Natural killer cell (primary cell): ENCODE measurements at regions not wholly inside any gene's neighbourhood (a gene's known extent, or its start where the extent isn't known, plus 50 kb on each side); places are given as distances from the start of the nearest gene placed in this dataset.
"Not testable (repeated sequence)": the region's sequence is repeated elsewhere in the genome, so short reads cannot be mapped to it uniquely, and the experiment has no call there.

Experiments used
- ATAC-seq, 3 donors: fragments of 150-1000 bp in 2 of 3; fragments of 200-7000 bp in 1 of 3; cut with Tn5 transposase; 1 replicate in 1 of 3; 2 replicates in 2 of 3; pipeline ENCODE4 v1.10.0; 2021; ENCODE audit warnings: mild to moderate bottlenecking in 2 of 3, moderate library complexity in 2 of 3
- DNase-seq, 2 donors: peaks; one replicate each; pipeline versions ENCODE4 v3.0.0 to v3.0.0-alpha.2; 2013 to 2021; ENCODE audit warnings: mixed read lengths in 1 of 2
- H3K27ac ChIP-seq: one replicate; pipeline ENCODE4 v1.5.1; 2013; ENCODE audit warnings: mild to moderate bottlenecking, low read length
- H3K27me3 ChIP-seq: one replicate; pipeline ENCODE4 v1.6.1; 2013; ENCODE audit warnings: low read length; ENCODE audit not compliant: control insufficient read depth, insufficient read depth
- H3K36me3 ChIP-seq: one replicate; pipeline ENCODE4 v1.6.1; 2013; ENCODE audit warnings: low read length; ENCODE audit not compliant: control insufficient read depth, insufficient read depth
- H3K4me1 ChIP-seq: one replicate; pipeline ENCODE4 v1.6.1; 2013; ENCODE audit warnings: low read length; ENCODE audit not compliant: control insufficient read depth, insufficient read depth
- H3K4me3 ChIP-seq: one replicate; pipeline ENCODE4 v1.5.1; 2013; ENCODE audit warnings: low read length
- H3K9me3 ChIP-seq: one replicate; pipeline ENCODE4 v1.6.1; 2013; ENCODE audit warnings: low read length; ENCODE audit not compliant: control insufficient read depth, insufficient read depth
- H3K27ac Mint-ChIP-seq, 2 donors: one replicate each; pipeline ENCODE4 v1.8.0; 2022; ENCODE audit warnings: mild to moderate bottlenecking in 2 of 2, mixed read lengths in 2 of 2, moderate library complexity in 1 of 2
- H3K27me3 Mint-ChIP-seq, 2 donors: one replicate each; pipeline ENCODE4 v1.8.0; 2022; ENCODE audit warnings: low read depth in 2 of 2, mixed read lengths in 2 of 2
- H3K36me3 Mint-ChIP-seq: one replicate; pipeline ENCODE4 v1.8.0; 2022; ENCODE audit warnings: mixed read lengths
- H3K4me1 Mint-ChIP-seq, 2 donors: one replicate each; pipeline ENCODE4 v1.8.0; 2022; ENCODE audit warnings: mixed read lengths in 2 of 2
- H3K4me3 Mint-ChIP-seq: one replicate; pipeline ENCODE4 v1.8.0; 2022; ENCODE audit warnings: mild to moderate bottlenecking, moderate library complexity, mixed read lengths
- H3K9me3 Mint-ChIP-seq, 2 donors: one replicate each; pipeline ENCODE4 v1.8.0; 2022; ENCODE audit warnings: mixed read lengths in 2 of 2
- WGBS: methylation state at CpG from one replicate; pipeline ENCODE4 v1.1.7; 2013; ENCODE audit warnings: missing lambda C conversion rate; ENCODE audit not compliant: insufficient coverage; 5-methylcytosine and 5-hydroxymethylcytosine counted together
- intact Hi-C: fragments of 100-400 bp; cut with micrococcal nuclease; formaldehyde crosslinking; loops from one replicate; pipeline ENCODE4 v1.14.2; 2022
- TF ChIP-seq, protein P1 (sequence below): fragments of 200-600 bp; IDR thresholded peaks from one replicate; pipeline ENCODE4 v1.8.0; 2022; ENCODE audit warnings: antibody characterized with exemption

DNA sequence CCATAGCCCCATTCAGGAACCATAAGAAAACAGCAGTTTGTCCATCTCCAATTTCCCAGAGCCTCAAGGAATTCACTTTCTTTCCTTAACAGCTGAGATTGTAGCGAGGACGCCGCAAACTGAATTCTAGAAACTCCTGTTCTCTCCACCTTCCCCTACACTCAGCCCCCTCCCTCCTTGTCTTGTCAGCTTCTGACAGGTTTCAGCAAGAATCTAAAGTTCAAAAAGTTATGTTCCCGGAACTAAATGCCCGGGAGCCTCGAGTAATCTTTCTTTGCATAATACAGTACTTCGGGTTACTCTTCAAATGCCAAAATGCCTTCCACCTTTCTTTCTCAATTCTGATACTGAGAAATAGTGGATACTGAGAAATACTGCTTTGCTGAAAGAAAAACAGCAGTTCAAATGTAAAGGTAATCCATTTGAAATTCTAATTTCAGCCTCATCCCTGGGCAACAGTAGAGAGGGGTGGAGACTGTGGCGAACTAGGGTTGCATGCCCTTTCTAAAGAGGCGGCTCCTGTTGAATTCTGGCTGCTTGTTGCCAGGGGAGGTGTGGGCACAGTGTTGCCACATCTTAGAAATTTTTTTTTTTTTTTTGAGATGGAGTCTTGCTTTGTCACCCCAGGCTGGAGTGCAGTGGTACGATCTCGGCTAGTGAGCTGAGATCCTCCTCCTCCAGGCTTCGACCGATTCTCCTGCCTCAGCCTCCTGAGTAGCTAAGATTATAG lies 63.5 kb upstream of the USP7 start:
- H3K27ac ChIP-seq = no peak overlapping the region
- no peaks in the 10 kb centered on the region for H3K4me1 ChIP-seq
- no peaks in the 10 kb centered on the region for H3K36me3 Mint-ChIP-seq
- no peaks in the 10 kb centered on the region for H3K9me3 ChIP-seq
- no peak for ATAC-seq
- DNase-seq = no peak
- H3K27me3 Mint-ChIP-seq = no peaks in the 10 kb centered on the region
- no peaks in the 10 kb centered on the region for H3K4me1 Mint-ChIP-seq
- intact Hi-C loops = no loop called here
- no peaks in the 10 kb centered on the region for H3K9me3 Mint-ChIP-seq
- WGBS = 85% methylated on average over 12 of the region's 13 CpGs
- H3K36me3 ChIP-seq = no peaks in the 10 kb centered on the region
- no peak overlapping the region for H3K4me3 Mint-ChIP-seq
- H3K4me3 ChIP-seq = no peak overlapping the region
- no peak overlapping the region for H3K27ac Mint-ChIP-seq
- H3K27me3 ChIP-seq = no peaks in the 10 kb centered on the region
- TF ChIP-seq, protein P1, sequence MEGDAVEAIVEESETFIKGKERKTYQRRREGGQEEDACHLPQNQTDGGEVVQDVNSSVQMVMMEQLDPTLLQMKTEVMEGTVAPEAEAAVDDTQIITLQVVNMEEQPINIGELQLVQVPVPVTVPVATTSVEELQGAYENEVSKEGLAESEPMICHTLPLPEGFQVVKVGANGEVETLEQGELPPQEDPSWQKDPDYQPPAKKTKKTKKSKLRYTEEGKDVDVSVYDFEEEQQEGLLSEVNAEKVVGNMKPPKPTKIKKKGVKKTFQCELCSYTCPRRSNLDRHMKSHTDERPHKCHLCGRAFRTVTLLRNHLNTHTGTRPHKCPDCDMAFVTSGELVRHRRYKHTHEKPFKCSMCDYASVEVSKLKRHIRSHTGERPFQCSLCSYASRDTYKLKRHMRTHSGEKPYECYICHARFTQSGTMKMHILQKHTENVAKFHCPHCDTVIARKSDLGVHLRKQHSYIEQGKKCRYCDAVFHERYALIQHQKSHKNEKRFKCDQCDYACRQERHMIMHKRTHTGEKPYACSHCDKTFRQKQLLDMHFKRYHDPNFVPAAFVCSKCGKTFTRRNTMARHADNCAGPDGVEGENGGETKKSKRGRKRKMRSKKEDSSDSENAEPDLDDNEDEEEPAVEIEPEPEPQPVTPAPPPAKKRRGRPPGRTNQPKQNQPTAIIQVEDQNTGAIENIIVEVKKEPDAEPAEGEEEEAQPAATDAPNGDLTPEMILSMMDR = no peak

DNA sequence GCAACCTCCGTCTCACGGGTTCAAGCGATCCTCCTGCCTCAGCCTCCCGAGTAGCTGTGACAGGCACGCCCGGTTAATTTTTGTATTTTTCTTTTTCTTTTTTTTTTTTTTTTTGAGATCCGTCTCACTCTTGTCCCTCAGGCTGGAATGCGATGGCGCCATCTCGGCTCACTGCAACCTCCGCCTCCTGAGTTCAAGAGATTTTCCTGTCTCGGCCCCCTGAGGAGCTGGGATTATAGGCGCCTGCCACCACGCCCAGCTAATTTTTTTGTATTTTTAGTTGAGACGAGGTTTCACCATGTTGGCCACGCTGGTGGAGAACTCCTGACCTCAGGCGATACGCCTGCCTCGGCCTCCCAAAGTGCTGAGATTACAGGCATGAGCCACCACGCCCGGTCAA lies 63.0 kb upstream of the HAPSTR1 start:
- ATAC-seq, H3K9me3 Mint-ChIP-seq, H3K4me3 ChIP-seq, H3K27ac ChIP-seq, H3K27ac Mint-ChIP-seq, H3K4me1 Mint-ChIP-seq, H3K36me3 Mint-ChIP-seq, DNase-seq, H3K27me3 Mint-ChIP-seq, H3K4me3 Mint-ChIP-seq, intact Hi-C loops, H3K9me3 ChIP-seq, H3K27me3 ChIP-seq, H3K4me1 ChIP-seq, H3K36me3 ChIP-seq: not testable (repeated sequence)
- WGBS = 91% methylated on average over 21 of the region's 21 CpGs

DNA sequence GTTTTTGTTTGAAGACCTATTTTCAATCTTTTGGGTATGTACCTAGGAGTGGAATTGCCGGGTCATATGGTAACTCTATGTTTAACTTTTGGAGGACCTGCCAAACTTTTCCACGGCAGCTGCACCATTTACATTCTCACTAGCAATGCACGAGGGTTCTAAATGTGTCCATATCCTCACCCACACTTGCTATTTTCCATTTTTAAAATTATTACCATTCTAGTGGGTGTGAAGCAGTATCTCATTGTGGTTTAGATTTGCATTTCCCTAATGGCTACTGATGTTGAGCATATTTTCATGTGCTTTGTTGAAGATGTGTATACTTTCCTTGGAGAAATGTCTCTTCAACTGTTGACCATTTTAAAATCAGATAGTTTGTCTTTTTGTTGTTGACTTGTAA lies 60.3 kb upstream of the HAPSTR1 start:
- Mint-ChIP-seq H3K27ac (no peak overlapping the region), H3K9me3 (no peaks in the 10 kb centered on the region), H3K4me3 (no peak overlapping the region), H3K27me3 (no peaks in the 10 kb centered on the region), H3K4me1 (no peaks in the 10 kb centered on the region), H3K36me3 (no peaks in the 10 kb centered on the region)
- TF ChIP-seq, protein P1 = no peak
- intact Hi-C loops = no loop called here
- Histone ChIP-seq H3K9me3 (no peaks in the 10 kb centered on the region), H3K4me1 (no peaks in the 10 kb centered on the region), H3K27ac (no peak overlapping the region), H3K36me3 (no peaks in the 10 kb centered on the region), H3K27me3 (no peaks in the 10 kb centered on the region), H3K4me3 (no peak overlapping the region)
- WGBS = 59% methylated on average over 3 of the region's 3 CpGs
- ATAC-seq = no peak
- no peak for DNase-seq

DNA sequence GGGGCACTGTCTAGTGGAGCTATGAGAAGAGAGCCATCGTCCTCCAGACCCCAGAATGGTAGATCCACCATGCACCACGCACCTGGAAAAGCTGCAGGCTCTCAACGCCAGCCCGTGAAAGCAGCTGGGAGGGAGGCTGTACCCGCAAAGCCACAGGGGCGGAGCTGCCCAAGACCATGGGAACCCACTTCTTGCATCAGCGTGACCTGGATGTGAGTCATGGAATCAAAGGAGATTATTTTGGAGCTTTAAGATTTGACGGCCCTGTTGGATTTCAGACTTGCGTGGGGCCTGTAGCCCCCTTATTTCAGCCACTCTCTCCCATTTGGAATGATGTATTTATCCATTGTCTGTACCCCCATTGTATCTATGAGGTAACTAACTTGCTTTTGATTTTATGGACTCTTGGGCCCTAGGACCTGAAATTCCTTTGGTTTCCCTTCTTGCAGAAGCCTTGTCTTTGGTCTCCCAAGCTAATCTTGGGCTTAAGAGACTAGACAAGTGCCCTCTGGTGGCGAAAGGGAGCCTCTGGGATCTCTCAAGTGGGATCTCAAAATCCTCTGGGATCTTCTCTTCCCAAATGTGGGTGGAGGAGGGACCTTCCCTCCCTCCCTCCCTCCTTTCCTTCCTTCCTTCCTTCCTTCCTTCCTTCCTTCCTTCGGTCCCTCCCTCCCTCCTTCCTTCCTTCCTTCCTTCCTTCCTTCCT lies 58.2 kb upstream of the HAPSTR1 start:
- 86% methylated on average over 10 of the region's 11 CpGs for WGBS
- no peak overlapping the region for H3K4me3 ChIP-seq
- H3K4me1 ChIP-seq = no peaks in the 10 kb centered on the region
- no peaks in the 10 kb centered on the region for H3K9me3 Mint-ChIP-seq
- no peak overlapping the region for H3K27ac Mint-ChIP-seq
- DNase-seq = peak in 1 of 2 donors; percentile 37
- H3K4me1 Mint-ChIP-seq = no peaks in the 10 kb centered on the region
- intact Hi-C loops = no loop called here
- H3K27me3 ChIP-seq = no peaks in the 10 kb centered on the region
- no peak for ATAC-seq
- H3K4me3 Mint-ChIP-seq = no peak overlapping the region
- H3K36me3 ChIP-seq = no peaks in the 10 kb centered on the region
- H3K36me3 Mint-ChIP-seq = no peaks in the 10 kb centered on the region
- H3K9me3 ChIP-seq = no peaks in the 10 kb centered on the region
- H3K27ac ChIP-seq = no peak overlapping the region
- no peaks in the 10 kb centered on the region for H3K27me3 Mint-ChIP-seq
- TF ChIP-seq, protein P1 = peak; percentile 25
